Posterior vena cava (tissue), 2 donors: ENCODE measurements at regions not wholly inside any gene's neighbourhood (a gene's known extent, or its start where the extent isn't known, plus 50 kb on each side); places are given as distances from the start of the nearest gene placed in this dataset.
"Not testable (repeated sequence)": the region's sequence is repeated elsewhere in the genome, so short reads cannot be mapped to it uniquely, and the experiment has no call there.

Source experiments
- DNase-seq: peaks from one replicate; pipeline ENCODE4 v3.0.0-alpha.2; 2020; ENCODE audit warnings: low spot score
- intact Hi-C, 2 donors: fragments of 100-400 bp; cut with DNase I; formaldehyde crosslinking; loops; one replicate each; pipeline versions ENCODE4 v1.14.1 to v1.14.2; 2022 to 2023
- donor health status: DM: yes; HTN: yes; CAD: no.
- donor health status: DM: yes; HTN: yes; CAD: no.

DNA sequence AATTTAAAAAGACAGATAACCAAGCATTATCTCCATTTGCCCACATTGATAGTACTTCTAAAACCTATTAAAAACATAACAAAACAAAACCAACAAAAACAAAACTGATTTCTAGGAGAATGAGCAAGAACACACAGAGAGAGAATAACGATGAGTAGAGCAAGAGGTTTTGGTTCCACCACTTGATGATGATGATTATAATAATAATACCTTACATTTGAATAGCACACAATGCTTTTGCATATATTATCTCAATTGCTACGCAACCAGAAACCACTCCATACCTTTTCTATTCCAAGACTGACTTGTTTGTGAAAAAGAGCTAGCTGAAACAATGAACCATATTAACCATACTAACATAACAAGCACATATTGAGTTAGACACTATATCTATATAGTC is 1090.9 kb downstream of the SH3BGRL start:
- no peak for DNase-seq
- intact Hi-C loops: no loop called here

DNA sequence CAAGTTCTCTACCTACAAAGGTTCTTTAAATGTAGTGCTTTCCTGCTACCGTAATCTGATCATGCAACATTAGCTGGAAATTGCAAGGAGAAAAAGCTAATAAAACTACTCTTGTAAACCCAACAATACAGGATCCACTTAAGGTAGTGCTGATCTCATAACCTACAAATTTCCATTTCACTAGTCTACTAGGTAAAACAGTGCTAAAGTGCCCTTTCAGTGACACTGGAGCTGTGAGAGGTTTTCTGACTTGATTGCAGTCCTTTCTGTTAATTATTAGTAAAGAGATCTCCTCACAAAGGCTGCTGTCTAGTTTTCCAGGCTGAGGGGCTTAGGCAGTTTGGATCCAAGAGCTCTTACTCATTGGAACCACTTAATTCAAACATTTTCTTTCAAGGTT is 1118.7 kb downstream of the SH3BGRL start:
- no peak for DNase-seq
- intact Hi-C loops: no loop called here

DNA sequence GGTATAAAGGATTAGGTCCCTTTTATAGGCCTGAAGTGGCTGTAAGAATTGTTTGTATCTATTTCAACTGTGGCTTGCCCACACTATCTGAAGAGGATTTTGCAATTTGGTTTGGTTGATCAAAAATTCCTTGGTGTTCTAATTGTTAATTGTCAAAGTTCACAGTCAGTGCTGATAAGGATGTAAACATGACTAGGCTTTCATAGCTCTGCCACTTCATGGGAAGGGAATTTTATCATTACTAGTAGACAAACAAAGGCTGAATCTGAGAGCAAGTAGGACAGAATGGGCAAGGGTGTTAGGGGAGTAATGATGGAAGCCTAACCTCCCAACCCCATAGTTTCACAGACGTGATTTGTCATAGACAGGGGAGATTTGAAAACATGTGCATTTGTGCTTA is 1131.7 kb downstream of the SH3BGRL start:
- intact Hi-C loops: no loop called here
- DNase-seq: no peak

DNA sequence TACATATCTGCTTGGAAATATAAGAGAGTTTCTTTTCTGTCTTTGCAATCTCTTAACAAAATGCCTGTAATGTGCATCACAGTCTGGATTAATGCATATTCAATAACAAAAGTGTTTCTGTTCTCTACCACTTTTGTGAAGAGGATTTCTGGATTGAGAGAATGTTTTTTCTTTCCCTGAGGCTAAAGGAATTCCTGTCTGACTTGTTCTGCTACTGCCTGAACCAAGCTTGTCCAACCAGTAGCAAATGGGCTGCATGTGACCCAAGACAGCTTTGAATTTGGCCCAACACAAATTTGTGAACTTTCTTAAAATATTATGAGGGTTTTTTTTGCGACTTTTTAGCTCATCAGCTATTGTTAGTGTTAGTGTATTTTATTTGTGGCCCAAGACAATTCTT is 1133.9 kb downstream of the SH3BGRL start:
- intact Hi-C loops: no loop called here
- no peak for DNase-seq

DNA sequence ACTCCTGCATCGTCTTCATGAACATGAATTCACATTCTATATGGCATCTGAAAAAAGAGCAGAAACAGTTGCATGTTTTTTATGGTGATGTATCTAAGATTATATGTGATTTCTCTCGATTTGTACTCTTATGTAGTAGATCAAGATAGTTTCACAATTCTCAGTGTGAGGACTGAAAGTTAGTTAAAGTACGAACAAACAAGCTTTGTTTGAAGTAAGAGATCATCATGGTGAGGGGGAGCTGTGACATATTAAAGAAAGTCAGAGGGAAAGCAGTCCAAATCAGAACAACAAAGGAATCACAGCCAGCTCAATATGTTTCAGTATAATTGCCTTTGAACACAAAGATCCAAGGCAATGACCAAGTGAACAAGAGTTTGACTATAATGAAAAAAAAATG is 1140.6 kb downstream of the SH3BGRL start:
- no peak for DNase-seq
- intact Hi-C loops: no loop called here

DNA sequence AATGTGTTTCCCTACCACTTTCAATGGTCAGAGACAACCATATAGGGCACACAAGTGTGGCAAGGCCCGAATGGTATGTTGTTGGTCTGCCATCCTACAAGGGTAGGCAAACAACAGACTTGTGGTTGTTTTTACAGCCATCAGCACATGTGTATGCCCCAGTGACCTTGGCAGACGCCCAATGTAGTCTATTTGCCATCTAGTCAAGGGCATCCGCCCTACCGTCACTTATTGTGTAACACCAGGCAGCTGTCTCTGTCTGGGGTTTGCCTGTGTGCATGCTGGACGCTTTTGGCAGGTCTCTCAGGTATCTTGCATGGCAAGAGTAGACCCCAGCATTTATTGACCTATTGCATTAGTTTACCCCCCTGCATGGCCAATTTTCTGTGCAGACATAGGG is 1145.5 kb upstream of the POU3F4 start:
- intact Hi-C loops: loop anchor here in 1 of 2 donors (10.0 kb wide), 1 partner anchor 1332 kb away; no protein-coding TSS in a partner anchor

DNA sequence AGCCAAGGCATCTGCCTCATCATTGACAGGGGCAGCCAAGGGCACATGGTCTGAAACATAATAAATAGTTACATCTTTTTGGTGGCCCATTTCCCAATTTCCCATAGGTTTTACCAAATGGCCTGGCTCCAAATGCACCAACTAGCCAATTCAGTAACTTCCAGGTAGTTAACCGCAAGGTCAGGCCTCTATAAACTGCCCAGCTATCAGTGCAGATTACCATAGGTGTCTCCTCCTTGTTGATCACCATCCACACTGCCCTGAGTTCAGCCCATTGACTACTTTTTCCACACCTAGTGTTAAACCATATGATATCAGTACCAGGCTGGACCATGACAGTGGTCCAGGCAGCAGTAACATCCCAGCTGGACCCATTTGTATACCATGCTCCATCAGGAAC is 1145.1 kb upstream of the POU3F4 start:
- intact Hi-C loops: loop anchor here in 1 of 2 donors (10.0 kb wide), 1 partner anchor 1332 kb away; no protein-coding TSS in a partner anchor
- no peak for DNase-seq

More for the DNA sequence above, 1145.5 kb upstream of the POU3F4 start:
- DNase-seq: no peak

DNA sequence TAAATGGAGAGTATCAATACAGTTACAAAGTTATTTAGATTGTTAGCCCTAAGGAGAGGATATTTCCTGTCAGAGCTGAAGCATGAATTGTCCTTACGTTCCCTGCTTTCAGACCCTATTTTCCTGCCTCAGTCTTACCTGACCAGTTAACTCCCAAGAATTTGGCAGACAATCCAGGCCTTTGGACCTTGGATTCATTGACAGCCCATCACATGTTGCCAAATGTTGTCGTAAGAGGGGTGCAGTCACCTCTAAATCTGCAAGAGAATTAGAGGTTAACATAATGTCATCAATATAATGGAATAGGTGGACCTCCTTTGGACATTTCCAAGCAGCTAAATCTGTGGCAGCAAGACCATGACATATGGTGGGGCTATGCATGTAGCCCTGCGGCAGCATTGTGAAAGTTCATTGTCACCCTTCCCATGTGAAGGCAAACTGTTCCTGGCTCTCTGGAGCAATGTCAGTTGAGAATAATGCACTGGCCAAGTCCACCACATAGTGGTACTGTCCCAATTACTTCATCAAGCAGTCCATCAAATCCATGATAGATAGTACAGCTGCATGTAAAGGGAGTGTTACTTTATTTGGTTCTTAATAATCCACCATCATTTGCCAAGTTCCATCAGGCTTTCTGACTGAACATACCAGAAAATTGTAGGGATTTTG is 1137.0 kb upstream of the POU3F4 start:
- intact Hi-C loops: no loop called here
- DNase-seq: no peak

DNA sequence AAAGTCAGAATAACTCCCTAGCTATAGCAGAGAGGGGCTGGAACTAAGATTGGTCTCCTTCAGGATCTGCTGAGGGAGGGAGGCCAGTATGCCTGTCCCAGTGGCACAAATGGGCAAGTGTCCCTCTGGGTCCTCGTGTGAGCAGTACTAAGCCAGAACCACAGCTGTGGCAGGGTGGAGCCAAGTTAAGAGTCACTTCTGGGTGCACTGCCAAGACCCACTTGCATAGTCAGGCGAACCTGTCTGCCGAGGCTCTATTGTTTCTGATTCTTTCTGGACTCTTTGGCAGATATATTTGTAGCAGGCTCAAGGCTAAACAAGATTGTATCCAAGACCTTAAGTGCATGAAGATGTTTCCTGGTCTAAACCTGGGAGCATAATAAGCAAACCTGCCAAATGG is 1123.7 kb upstream of the POU3F4 start:
- intact Hi-C loops: no loop called here
- DNase-seq: no peak

DNA sequence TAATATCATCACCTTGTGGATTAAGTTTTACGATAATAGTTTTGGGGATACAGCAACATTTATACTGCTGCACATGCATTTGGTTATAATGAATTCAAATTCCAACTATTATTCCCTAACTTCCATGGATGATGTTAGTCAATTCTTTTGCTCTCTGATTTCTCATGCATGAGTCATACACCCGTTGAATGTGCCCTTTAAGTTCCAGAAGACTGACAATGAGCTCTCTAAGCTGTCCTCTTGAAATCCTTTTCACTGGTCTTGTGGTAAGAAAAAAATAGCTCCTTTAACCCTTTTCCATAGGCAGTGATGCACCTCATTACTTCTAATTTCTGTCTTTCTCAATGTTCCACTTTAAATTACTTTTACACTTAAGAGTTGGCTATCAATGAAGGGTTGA is 1095.2 kb upstream of the POU3F4 start:
- no peak for DNase-seq
- intact Hi-C loops: no loop called here

DNA sequence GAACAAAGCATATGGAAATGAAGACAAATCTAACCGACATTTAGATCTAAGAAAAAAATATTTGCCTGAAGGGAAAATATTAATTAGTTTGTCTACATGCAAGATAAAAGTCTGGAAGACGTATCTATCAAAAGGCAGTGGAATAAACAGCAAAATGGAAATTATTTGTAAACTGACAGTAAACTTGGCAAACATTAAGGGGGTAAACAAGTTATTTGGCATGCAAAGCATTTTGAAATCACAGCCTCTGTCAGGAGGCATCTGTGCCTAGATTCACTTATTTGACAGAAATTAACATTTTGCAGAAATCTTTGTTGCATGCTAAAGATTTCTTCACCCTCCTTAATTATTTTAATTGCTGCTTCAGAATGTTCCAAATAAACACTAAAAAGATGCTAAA is 1065.8 kb upstream of the POU3F4 start:
- intact Hi-C loops: no loop called here
- DNase-seq: no peak

DNA sequence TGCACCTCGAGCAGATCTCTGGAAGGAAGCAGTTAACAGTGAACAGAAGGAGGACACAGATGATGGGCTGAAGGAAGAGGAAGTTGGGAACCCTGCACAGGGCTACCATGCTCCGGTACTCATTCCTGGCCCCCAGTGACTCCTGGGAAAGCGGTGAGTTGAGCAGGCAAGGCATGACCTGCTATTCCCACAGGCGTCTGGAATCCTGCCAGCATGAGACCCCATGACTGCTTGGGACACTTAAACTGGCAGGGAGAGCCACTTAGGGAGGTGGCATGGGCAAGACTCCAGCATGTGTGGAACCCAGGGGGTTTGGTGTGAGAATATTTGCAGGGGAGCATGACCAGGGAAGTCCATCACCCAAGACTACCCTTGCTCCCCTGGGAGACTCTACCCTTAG is 1056.4 kb upstream of the POU3F4 start:
- intact Hi-C loops: no loop called here
- DNase-seq: no peak

DNA sequence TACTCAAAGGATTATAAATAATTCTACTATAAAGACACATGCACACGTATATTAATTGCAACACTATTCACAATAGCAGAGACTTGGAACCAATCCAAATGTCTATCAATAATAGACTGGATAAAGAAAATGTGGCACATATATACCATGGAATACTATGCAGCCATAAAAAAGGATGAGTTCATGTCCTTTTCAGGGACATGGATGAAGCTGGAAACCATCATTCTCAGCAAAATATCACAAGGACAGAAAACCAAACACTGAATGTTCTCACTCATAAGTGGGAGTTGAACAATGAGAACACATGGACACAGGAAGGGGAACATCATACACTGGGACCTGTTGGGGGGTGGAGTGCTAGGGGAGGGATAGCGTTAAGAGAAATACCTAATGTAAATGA is 1052.2 kb upstream of the POU3F4 start:
- DNase-seq, intact Hi-C loops: not testable (repeated sequence)

DNA sequence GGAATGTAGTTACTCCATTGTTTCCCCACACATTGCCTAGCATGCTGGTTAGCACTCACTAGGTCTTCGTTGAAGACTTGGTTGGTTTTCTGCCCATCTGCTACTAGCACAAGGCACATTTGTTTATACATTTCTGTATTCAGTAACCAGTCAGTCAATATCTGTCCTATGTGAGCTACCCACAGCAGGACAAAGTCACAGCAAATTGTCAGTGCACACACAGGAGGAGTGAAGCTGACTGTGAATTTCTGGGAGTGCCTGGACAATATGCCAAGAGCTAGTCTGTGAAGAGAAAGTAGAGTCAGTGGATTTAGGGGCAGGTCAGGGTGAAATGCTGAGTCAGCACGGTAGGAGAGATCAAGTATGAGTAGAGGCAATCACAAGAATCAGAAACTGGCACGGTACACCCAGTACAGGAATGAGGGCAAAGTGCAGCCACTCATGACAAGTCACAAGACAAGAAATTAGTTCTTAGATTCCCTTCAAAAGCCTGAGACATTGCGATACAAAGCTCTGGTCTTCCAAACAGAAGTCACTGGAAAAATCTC is 1049.8 kb upstream of the POU3F4 start:
- DNase-seq: no peak
- intact Hi-C loops: no loop called here

DNA sequence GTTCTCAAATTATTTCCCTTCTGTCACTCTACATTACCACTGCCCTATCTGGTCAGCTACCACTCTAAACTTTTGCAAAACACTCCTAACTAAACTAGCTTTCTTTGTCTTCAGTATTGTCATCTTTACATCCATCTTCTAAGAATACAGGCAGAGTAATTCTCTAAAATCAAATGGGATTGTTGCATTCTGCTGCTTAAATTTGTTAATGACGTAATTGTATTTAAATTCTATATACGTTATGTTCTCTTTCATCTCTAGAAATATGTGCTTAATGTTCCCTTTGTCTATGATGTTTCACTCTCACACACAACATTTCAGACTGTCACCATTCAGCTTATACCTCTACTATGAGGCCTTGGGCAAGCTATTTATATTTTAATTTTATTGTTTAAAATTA is 1041.1 kb upstream of the POU3F4 start:
- DNase-seq: no peak
- intact Hi-C loops: no loop called here
